Liver (tissue), 8 donors: ENCODE measurements at regions not wholly inside any gene's neighbourhood (a gene's known extent, or its start where the extent isn't known, plus 50 kb on each side); places are given as distances from the start of the nearest gene placed in this dataset.

Experiments
- DNase-seq: peaks from one replicate; pipeline ENCODE4 v3.0.0-alpha.2; 2017; ENCODE audit warnings: low spot score
- H3K27ac ChIP-seq, 2 donors: one replicate each; pipeline ENCODE4 v1.7.0; 2013; ENCODE audit warnings: inconsistent platforms in 2 of 2, low read length in 2 of 2, control low read depth in 1 of 2, low read depth in 1 of 2, mild to moderate bottlenecking in 1 of 2
- H3K27me3 ChIP-seq, 4 donors: one replicate each; pipeline versions ENCODE4 v1.6.1 to v1.7.0; 2013; ENCODE audit warnings: low read length in 3 of 4, inconsistent platforms in 1 of 4, mild to moderate bottlenecking in 1 of 4, moderate library complexity in 1 of 4; ENCODE audit not compliant: control insufficient read depth in 4 of 4, insufficient read depth in 4 of 4
- H3K36me3 ChIP-seq, 4 donors: one replicate each; pipeline versions ENCODE4 v1.6.1 to v1.7.0; 2013; ENCODE audit warnings: low read length in 3 of 4, mild to moderate bottlenecking in 3 of 4, low read depth in 1 of 4, moderate library complexity in 1 of 4; ENCODE audit not compliant: control insufficient read depth in 4 of 4, insufficient read depth in 3 of 4
- H3K4me1 ChIP-seq, 4 donors: one replicate each; pipeline versions ENCODE4 v1.6.1 to v1.7.0; 2013; ENCODE audit warnings: low read length in 3 of 4, mild to moderate bottlenecking in 3 of 4, moderate library complexity in 1 of 4; ENCODE audit not compliant: control insufficient read depth in 4 of 4, insufficient read depth in 4 of 4
- H3K4me3 ChIP-seq, 3 donors: one replicate each; pipeline versions ENCODE4 v1.6.1 to v1.7.0; 2013; ENCODE audit warnings: low read length in 3 of 3, control low read depth in 1 of 3, low read depth in 1 of 3, mild to moderate bottlenecking in 1 of 3
- H3K9ac ChIP-seq, 2 donors: one replicate each; pipeline ENCODE4 v1.7.0; 2013; ENCODE audit warnings: low read length in 2 of 2, mild to moderate bottlenecking in 2 of 2, moderate library complexity in 2 of 2, control low read depth in 1 of 2, low read depth in 1 of 2
- H3K9me3 ChIP-seq, 4 donors: one replicate each; pipeline versions ENCODE4 v1.6.1 to v1.7.0; 2013; ENCODE audit warnings: low read length in 3 of 4; ENCODE audit not compliant: control insufficient read depth in 4 of 4
- EGR1 ChIP-seq, 2 donors: IDR thresholded peaks; 2 replicates each; pipeline ENCODE4 v1.6.1; 2016 to 2018; ENCODE audit warnings: antibody characterized with exemption in 2 of 2, low read depth in 2 of 2
- FOXA1 ChIP-seq: IDR thresholded peaks from 2 replicates; pipeline ENCODE4 v1.6.1; 2016; ENCODE audit warnings: antibody characterized with exemption
- FOXA2 ChIP-seq: IDR thresholded peaks from 2 replicates; pipeline ENCODE4 v1.6.1; 2016; ENCODE audit warnings: antibody characterized with exemption
- GABPA ChIP-seq, 2 donors: IDR thresholded peaks in 1 of 2; conservative IDR thresholded peaks in 1 of 2; 2 replicates each; pipeline ENCODE4 v1.6.1; 2016; ENCODE audit warnings: antibody characterized with exemption in 2 of 2, mild to moderate bottlenecking in 1 of 2, moderate library complexity in 1 of 2
- HNF4A ChIP-seq, 2 donors: conservative IDR thresholded peaks; 2 replicates each; pipeline ENCODE4 v1.6.1; 2016; ENCODE audit warnings: antibody characterized with exemption in 2 of 2, mild to moderate bottlenecking in 2 of 2
- HNF4G ChIP-seq: IDR thresholded peaks from 2 replicates; pipeline ENCODE4 v1.6.1; 2016; ENCODE audit warnings: antibody characterized with exemption
- JUND ChIP-seq, 2 donors: IDR thresholded peaks; 2 replicates each; pipeline ENCODE4 v1.6.1; 2016; ENCODE audit warnings: antibody characterized with exemption in 2 of 2
- NR2F2 ChIP-seq: IDR thresholded peaks from 2 replicates; pipeline ENCODE4 v1.6.1; 2016; ENCODE audit warnings: antibody characterized with exemption
- RAD21 ChIP-seq, 2 donors: IDR thresholded peaks; 2 replicates each; pipeline ENCODE4 v1.6.1; 2016; ENCODE audit warnings: antibody characterized with exemption in 2 of 2, mild to moderate bottlenecking in 2 of 2
- RXRA ChIP-seq, 2 donors: IDR thresholded peaks; 2 replicates each; pipeline ENCODE4 v1.6.1; 2017 to 2018; ENCODE audit warnings: antibody characterized with exemption in 2 of 2, mild to moderate bottlenecking in 1 of 2
- SP1 ChIP-seq: IDR thresholded peaks from 2 replicates; pipeline ENCODE4 v1.6.1; 2018; ENCODE audit warnings: antibody characterized with exemption, mild to moderate bottlenecking
- TAF1 ChIP-seq: conservative IDR thresholded peaks from 2 replicates; pipeline ENCODE4 v1.6.1; 2016; ENCODE audit warnings: antibody characterized with exemption, mild to moderate bottlenecking
- YY1 ChIP-seq: IDR thresholded peaks from 2 replicates; pipeline ENCODE4 v1.6.1; 2016; ENCODE audit warnings: antibody characterized with exemption, mild to moderate bottlenecking
- WGBS: extraction: QIAGEN DNeasy Blood & Tissue Kit; methylation state at CpG from one replicate; pipeline ENCODE4 v1.1.7; 2013; 5-methylcytosine and 5-hydroxymethylcytosine counted together
- TF ChIP-seq, protein P1 (sequence below): IDR thresholded peaks from 2 replicates; pipeline ENCODE4 v1.6.1; 2016; ENCODE audit warnings: antibody characterized with exemption
- TF ChIP-seq, protein P2 (sequence below): fragments of 150-350 bp; IDR thresholded peaks from 2 replicates; pipeline ENCODE4 v1.5.1; 2017; ENCODE audit warnings: improper control_type of control experiment, low read depth, low read length; ENCODE audit not compliant: missing input control
- TF ChIP-seq, protein P3 (sequence below): IDR thresholded peaks from 2 replicates; pipeline ENCODE4 v1.6.1; 2016; ENCODE audit warnings: antibody characterized with exemption
- TF ChIP-seq, protein P4 (sequence below): IDR thresholded peaks from 2 replicates; pipeline ENCODE4 v1.6.1; 2016; ENCODE audit warnings: antibody characterized with exemption, mild to moderate bottlenecking
- donor health status: healthy.
- donor health status: healthy.
- donor health status: healthy.
- donor health status: healthy.
- donor health status: healthy.

DNA sequence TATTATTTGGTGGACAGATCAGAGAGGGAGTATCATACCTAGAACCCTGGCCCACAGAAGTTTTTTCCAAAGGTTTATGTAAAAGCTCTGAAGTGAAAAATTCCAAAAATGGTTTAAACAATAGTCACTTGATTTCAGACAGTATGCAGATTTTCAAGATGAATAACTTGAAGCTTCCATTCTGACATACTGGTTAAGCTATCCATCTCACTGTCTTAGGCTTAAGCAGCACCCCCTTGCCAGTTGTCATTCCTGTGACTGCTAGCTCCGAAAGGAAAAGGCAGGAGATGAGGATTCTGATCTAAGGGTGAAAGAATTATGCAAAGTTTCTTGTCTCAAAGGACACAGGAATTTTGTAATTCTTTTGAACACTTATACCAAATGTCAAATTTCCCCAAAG, 337.5 kb upstream of the THBS1 start:
- no peak for DNase-seq
- Histone ChIP-seq H3K27me3 (no peaks in the 10 kb centered on the region), H3K9ac (no peak overlapping the region), H3K4me1 (no peaks in the 10 kb centered on the region), H3K27ac (no peak overlapping the region), H3K36me3 (no peaks in the 10 kb centered on the region), H3K9me3 (no peaks in the 10 kb centered on the region), H3K4me3 (no peak overlapping the region)
- 94% methylated on average over 1 of the region's 1 CpG for WGBS
- TF ChIP-seq NR2F2 (no peak), FOXA2 (no peak), HNF4G (no peak), RAD21 (IDR thresholded peaks at IDR 0.05) (no peak), YY1 (no peak), HNF4A (conservative IDR thresholded peaks at IDR 0.05) (no peak), TAF1 (no peak), RXRA (IDR thresholded peaks at IDR 0.05) (no peak), FOXA1 (no peak), JUND (IDR thresholded peaks at IDR 0.05) (no peak), SP1 (no peak), EGR1 (IDR thresholded peaks at IDR 0.05; ENCODE audit: low read depth in 2 of 2) (no peak), GABPA (IDR thresholded peaks at IDR 0.05 in 1 of 2, conservative IDR thresholded peaks at IDR 0.05 in 1 of 2) (no peak)
- TF ChIP-seq, protein P1, sequence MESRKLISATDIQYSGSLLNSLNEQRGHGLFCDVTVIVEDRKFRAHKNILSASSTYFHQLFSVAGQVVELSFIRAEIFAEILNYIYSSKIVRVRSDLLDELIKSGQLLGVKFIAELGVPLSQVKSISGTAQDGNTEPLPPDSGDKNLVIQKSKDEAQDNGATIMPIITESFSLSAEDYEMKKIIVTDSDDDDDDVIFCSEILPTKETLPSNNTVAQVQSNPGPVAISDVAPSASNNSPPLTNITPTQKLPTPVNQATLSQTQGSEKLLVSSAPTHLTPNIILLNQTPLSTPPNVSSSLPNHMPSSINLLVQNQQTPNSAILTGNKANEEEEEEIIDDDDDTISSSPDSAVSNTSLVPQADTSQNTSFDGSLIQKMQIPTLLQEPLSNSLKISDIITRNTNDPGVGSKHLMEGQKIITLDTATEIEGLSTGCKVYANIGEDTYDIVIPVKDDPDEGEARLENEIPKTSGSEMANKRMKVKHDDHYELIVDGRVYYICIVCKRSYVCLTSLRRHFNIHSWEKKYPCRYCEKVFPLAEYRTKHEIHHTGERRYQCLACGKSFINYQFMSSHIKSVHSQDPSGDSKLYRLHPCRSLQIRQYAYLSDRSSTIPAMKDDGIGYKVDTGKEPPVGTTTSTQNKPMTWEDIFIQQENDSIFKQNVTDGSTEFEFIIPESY, result no peak
- TF ChIP-seq, protein P2, sequence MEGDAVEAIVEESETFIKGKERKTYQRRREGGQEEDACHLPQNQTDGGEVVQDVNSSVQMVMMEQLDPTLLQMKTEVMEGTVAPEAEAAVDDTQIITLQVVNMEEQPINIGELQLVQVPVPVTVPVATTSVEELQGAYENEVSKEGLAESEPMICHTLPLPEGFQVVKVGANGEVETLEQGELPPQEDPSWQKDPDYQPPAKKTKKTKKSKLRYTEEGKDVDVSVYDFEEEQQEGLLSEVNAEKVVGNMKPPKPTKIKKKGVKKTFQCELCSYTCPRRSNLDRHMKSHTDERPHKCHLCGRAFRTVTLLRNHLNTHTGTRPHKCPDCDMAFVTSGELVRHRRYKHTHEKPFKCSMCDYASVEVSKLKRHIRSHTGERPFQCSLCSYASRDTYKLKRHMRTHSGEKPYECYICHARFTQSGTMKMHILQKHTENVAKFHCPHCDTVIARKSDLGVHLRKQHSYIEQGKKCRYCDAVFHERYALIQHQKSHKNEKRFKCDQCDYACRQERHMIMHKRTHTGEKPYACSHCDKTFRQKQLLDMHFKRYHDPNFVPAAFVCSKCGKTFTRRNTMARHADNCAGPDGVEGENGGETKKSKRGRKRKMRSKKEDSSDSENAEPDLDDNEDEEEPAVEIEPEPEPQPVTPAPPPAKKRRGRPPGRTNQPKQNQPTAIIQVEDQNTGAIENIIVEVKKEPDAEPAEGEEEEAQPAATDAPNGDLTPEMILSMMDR, result no peak
- TF ChIP-seq, protein P3, sequence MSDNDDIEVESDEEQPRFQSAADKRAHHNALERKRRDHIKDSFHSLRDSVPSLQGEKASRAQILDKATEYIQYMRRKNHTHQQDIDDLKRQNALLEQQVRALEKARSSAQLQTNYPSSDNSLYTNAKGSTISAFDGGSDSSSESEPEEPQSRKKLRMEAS, result no peak
- TF ChIP-seq, protein P4, sequence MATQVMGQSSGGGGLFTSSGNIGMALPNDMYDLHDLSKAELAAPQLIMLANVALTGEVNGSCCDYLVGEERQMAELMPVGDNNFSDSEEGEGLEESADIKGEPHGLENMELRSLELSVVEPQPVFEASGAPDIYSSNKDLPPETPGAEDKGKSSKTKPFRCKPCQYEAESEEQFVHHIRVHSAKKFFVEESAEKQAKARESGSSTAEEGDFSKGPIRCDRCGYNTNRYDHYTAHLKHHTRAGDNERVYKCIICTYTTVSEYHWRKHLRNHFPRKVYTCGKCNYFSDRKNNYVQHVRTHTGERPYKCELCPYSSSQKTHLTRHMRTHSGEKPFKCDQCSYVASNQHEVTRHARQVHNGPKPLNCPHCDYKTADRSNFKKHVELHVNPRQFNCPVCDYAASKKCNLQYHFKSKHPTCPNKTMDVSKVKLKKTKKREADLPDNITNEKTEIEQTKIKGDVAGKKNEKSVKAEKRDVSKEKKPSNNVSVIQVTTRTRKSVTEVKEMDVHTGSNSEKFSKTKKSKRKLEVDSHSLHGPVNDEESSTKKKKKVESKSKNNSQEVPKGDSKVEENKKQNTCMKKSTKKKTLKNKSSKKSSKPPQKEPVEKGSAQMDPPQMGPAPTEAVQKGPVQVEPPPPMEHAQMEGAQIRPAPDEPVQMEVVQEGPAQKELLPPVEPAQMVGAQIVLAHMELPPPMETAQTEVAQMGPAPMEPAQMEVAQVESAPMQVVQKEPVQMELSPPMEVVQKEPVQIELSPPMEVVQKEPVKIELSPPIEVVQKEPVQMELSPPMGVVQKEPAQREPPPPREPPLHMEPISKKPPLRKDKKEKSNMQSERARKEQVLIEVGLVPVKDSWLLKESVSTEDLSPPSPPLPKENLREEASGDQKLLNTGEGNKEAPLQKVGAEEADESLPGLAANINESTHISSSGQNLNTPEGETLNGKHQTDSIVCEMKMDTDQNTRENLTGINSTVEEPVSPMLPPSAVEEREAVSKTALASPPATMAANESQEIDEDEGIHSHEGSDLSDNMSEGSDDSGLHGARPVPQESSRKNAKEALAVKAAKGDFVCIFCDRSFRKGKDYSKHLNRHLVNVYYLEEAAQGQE, result no peak

DNA sequence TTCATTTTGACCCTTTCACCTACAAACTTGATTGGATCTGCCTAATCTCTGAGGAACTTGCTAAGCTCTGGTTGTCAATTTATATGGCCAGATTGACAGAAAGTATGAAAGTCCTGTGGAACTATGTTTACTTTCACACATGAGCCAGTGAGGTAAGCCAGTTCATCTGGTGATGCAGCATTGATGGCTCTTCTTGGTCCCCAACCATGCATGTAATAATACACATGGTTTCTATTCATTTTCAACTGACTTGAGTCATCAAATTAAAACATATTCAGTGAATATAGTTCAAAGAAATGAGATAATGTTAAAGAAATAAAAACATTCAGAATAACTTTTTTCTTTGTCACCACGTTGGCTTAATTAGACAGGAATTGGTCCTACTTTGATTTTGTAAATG, 336.1 kb upstream of the THBS1 start:
- no peak for DNase-seq
- no peak for TF ChIP-seq SP1
- no peak for TF ChIP-seq EGR1 (IDR thresholded peaks at IDR 0.05; ENCODE audit: low read depth in 2 of 2)
- TF ChIP-seq HNF4G, result no peak
- WGBS, result 87% methylated on average over 1 of the region's 1 CpG
- Histone ChIP-seq H3K9me3 (no peaks in the 10 kb centered on the region), H3K27ac (no peak overlapping the region), H3K4me3 (no peak overlapping the region), H3K9ac (no peak overlapping the region), H3K27me3 (no peaks in the 10 kb centered on the region), H3K36me3 (no peaks in the 10 kb centered on the region), H3K4me1 (no peaks in the 10 kb centered on the region)
